Endothelial cell of umbilical vein (primary cell): ENCODE measurements at regions not wholly inside any gene's neighbourhood (a gene's known extent, or its start where the extent isn't known, plus 50 kb on each side); places are given as distances from the start of the nearest gene placed in this dataset.

Experiments used
- EZH2 ChIP-seq: IDR thresholded peaks from 2 replicates; pipeline ENCODE4 v1.6.1; 2012; ENCODE audit warnings: borderline replicate concordance, low read depth, mild to moderate bottlenecking, moderate library complexity, low read length, inconsistent platforms; ENCODE audit not compliant: severe bottlenecking
- GATA2 ChIP-seq: IDR thresholded peaks from 2 replicates; pipeline ENCODE4 v1.7.0; 2011; ENCODE audit warnings: low read depth, mild to moderate bottlenecking, moderate library complexity, mixed read lengths, low read length; ENCODE audit not compliant: insufficient read length, insufficient read depth
- JUN ChIP-seq: IDR thresholded peaks from 2 replicates; pipeline ENCODE4 v1.6.1; 2011; ENCODE audit warnings: borderline replicate concordance, low read depth; ENCODE audit not compliant: insufficient read length, insufficient read depth
- MYC ChIP-seq: IDR thresholded peaks from one replicate; pipeline ENCODE4 v1.6.1; 2011; ENCODE audit warnings: mild to moderate bottlenecking, low read depth, low read length
- POLR2A ChIP-seq: IDR thresholded peaks from 2 replicates; pipeline ENCODE4 v1.6.1; 2012; ENCODE audit warnings: low read depth, mild to moderate bottlenecking, control low read depth, low read length
- POLR2AphosphoS5 ChIP-seq: IDR thresholded peaks from 2 replicates; pipeline ENCODE4 v1.6.1; 2012; ENCODE audit warnings: low read depth, mild to moderate bottlenecking, control low read depth, low read length, moderate library complexity; ENCODE audit not compliant: insufficient read depth
- TF ChIP-seq, protein P1 (sequence below), 2 donors: IDR thresholded peaks; 1 replicate in 1 of 2; 2 replicates in 1 of 2; pipeline ENCODE4 v1.5.1; 2011; ENCODE audit warnings: low read length in 2 of 2, mild to moderate bottlenecking in 2 of 2, moderate library complexity in 2 of 2, control low read depth in 1 of 2, inconsistent platforms in 1 of 2, low read depth in 1 of 2; ENCODE audit not compliant: insufficient read depth in 1 of 2; ENCODE audit errors: extremely low read depth in 1 of 2
- TF ChIP-seq, protein P2 (sequence below): IDR thresholded peaks from 2 replicates; pipeline ENCODE4 v1.6.1; 2011; ENCODE audit not compliant: insufficient read depth, insufficient read length

DNA sequence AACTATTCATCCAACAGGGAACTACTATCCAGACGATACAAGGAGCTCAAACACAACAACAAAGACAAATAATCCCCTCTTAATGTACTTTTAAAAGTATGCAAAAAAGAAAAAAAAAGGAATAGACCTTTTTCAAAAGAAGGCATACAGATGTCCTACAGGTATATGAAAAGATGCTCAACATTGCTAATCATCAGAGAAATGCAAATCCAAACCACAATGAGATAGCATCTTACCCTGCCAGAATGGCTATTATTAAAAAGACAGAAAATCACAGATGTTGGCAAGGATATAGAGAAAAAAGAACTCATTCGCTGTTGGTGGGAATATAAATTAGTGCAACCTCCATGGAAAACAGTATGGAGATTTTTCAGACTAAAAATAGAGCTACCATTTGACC is 67.1 kb upstream of the ENPP6 start:
- TF ChIP-seq POLR2AphosphoS5 (no peak), POLR2A (no peak), EZH2 (no peak), JUN (no peak), GATA2 (no peak), MYC (no peak)
- TF ChIP-seq, protein P1, sequence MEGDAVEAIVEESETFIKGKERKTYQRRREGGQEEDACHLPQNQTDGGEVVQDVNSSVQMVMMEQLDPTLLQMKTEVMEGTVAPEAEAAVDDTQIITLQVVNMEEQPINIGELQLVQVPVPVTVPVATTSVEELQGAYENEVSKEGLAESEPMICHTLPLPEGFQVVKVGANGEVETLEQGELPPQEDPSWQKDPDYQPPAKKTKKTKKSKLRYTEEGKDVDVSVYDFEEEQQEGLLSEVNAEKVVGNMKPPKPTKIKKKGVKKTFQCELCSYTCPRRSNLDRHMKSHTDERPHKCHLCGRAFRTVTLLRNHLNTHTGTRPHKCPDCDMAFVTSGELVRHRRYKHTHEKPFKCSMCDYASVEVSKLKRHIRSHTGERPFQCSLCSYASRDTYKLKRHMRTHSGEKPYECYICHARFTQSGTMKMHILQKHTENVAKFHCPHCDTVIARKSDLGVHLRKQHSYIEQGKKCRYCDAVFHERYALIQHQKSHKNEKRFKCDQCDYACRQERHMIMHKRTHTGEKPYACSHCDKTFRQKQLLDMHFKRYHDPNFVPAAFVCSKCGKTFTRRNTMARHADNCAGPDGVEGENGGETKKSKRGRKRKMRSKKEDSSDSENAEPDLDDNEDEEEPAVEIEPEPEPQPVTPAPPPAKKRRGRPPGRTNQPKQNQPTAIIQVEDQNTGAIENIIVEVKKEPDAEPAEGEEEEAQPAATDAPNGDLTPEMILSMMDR (IDR thresholded peaks at IDR 0.05; ENCODE audit: extremely low read depth in 1 of 2, insufficient read depth in 1 of 2, low read depth in 1 of 2, low read length in 2 of 2), result no peak
- TF ChIP-seq, protein P2, sequence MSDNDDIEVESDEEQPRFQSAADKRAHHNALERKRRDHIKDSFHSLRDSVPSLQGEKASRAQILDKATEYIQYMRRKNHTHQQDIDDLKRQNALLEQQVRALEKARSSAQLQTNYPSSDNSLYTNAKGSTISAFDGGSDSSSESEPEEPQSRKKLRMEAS, result no peak
